Neural cell (in vitro differentiated cells): ENCODE measurements at regions not wholly inside any gene's neighbourhood (a gene's known extent, or its start where the extent isn't known, plus 50 kb on each side); places are given as distances from the start of the nearest gene placed in this dataset.

Experiments
- H2AFZ ChIP-seq: fragments of 200-600, 300-800 bp; sonication (generic), shearing (Covaris generic); 2 replicates; pipeline ENCODE4 v1.6.0; 2014; ENCODE audit warnings: low read depth, mild to moderate bottlenecking, antibody characterized with exemption, low read length, moderate library complexity
- H3F3A ChIP-seq: fragments of 200-600 bp; shearing (Covaris generic); 2 replicates; pipeline ENCODE4 v1.6.1; 2016; ENCODE audit warnings: mild to moderate bottlenecking, moderate library complexity, mixed read lengths, antibody characterized with exemption, low read length; ENCODE audit not compliant: insufficient read depth, poor library complexity, severe bottlenecking
- H3K27ac ChIP-seq: fragments of 200-600, 300-800 bp; sonication (generic), shearing (Covaris generic); 2 replicates; pipeline ENCODE4 v1.5.1; 2014; ENCODE audit warnings: mild to moderate bottlenecking, low read length, moderate library complexity
- H3K27me3 ChIP-seq: fragments of 300-800, 200-600 bp; sonication (generic), shearing (Covaris generic); 2 replicates; pipeline ENCODE4 v1.6.0; 2014; ENCODE audit warnings: mild to moderate bottlenecking, low read depth, low read length, moderate library complexity; ENCODE audit not compliant: insufficient read depth
- H3K36me3 ChIP-seq: fragments of 300-800, 200-600 bp; sonication (generic), shearing (Covaris generic); 2 replicates; pipeline ENCODE4 v1.5.1; 2014; ENCODE audit warnings: mild to moderate bottlenecking, antibody characterized with exemption, low read length, moderate library complexity; ENCODE audit not compliant: insufficient read depth
- H3K4me2 ChIP-seq: fragments of 300-800, 200-600 bp; sonication (generic), shearing (Covaris generic); 2 replicates; pipeline ENCODE4 v1.6.0; 2014; ENCODE audit warnings: mild to moderate bottlenecking, low read length
- H3K4me3 ChIP-seq: fragments of 300-800, 200-600 bp; sonication (generic), shearing (Covaris generic); 2 replicates; pipeline ENCODE4 v1.5.1; 2014; ENCODE audit warnings: mild to moderate bottlenecking, low read length, moderate library complexity
- H3K79me2 ChIP-seq: fragments of 200-600 bp; shearing (Covaris generic); replicated peaks from 2 replicates; pipeline ENCODE4 v1.6.0; 2014; ENCODE audit warnings: mild to moderate bottlenecking, low read length, moderate library complexity; ENCODE audit not compliant: insufficient read depth
- H3K9ac ChIP-seq: fragments of 300-800, 200-600 bp; sonication (generic), shearing (Covaris generic); 2 replicates; pipeline ENCODE4 v1.6.1; 2016; ENCODE audit warnings: mild to moderate bottlenecking, low read length, mixed read lengths
- H3K9me2 ChIP-seq: fragments of 200-600 bp; shearing (Covaris generic); 2 replicates; pipeline ENCODE4 v1.6.1; 2016; ENCODE audit warnings: mild to moderate bottlenecking, low read length, mixed read lengths; ENCODE audit not compliant: insufficient read depth
- H3K9me3 ChIP-seq: fragments of 200-600, 300-800 bp; sonication (generic), shearing (Covaris generic); 2 replicates; pipeline ENCODE4 v1.6.1; 2016; ENCODE audit warnings: mild to moderate bottlenecking, mixed run types, low read length, moderate library complexity, mixed read lengths
- H4K20me1 ChIP-seq: fragments of 200-600 bp; shearing (Covaris generic); 2 replicates; pipeline ENCODE4 v1.6.1; 2016; ENCODE audit warnings: mild to moderate bottlenecking, mixed run types; ENCODE audit not compliant: insufficient read depth
- EP300 ChIP-seq: fragments of 450-650 bp; conservative IDR thresholded peaks from 2 replicates; pipeline ENCODE4 v1.6.1; 2014; ENCODE audit warnings: antibody characterized with exemption, mild to moderate bottlenecking, moderate library complexity; ENCODE audit not compliant: poor library complexity, severe bottlenecking
- EZH2 ChIP-seq: fragments of 200-600, 300-800 bp; shearing (Covaris generic), sonication (generic); IDR thresholded peaks from 2 replicates; pipeline ENCODE4 v1.6.1; 2014; ENCODE audit warnings: antibody characterized with exemption, low read length, borderline replicate concordance, mild to moderate bottlenecking; ENCODE audit not compliant: insufficient read depth, poor library complexity, severe bottlenecking
- MXI1 ChIP-seq: fragments of 450-650 bp; conservative IDR thresholded peaks from 2 replicates; pipeline ENCODE4 v1.6.1; 2014; ENCODE audit warnings: antibody characterized with exemption, mild to moderate bottlenecking; ENCODE audit not compliant: poor library complexity, severe bottlenecking
- POLR2AphosphoS5 ChIP-seq: IDR thresholded peaks from 2 replicates; pipeline ENCODE4 v1.6.1; 2012
- RAD21 ChIP-seq: fragments of 450-650 bp; conservative IDR thresholded peaks from 2 replicates; pipeline ENCODE4 v1.6.1; 2014; ENCODE audit warnings: antibody characterized with exemption, mild to moderate bottlenecking, moderate library complexity
- SMC3 ChIP-seq: fragments of 450-650 bp; conservative IDR thresholded peaks from 2 replicates; pipeline ENCODE4 v1.6.1; 2014; ENCODE audit warnings: antibody characterized with exemption, mild to moderate bottlenecking, moderate library complexity; ENCODE audit not compliant: poor library complexity
- TAF1 ChIP-seq: IDR thresholded peaks from 2 replicates; pipeline ENCODE4 v1.6.1; 2012; ENCODE audit warnings: low read depth
- TF ChIP-seq, protein P1 (sequence below): fragments of 450-650 bp; IDR thresholded peaks from 2 replicates; pipeline ENCODE4 v1.5.1; 2014; ENCODE audit warnings: antibody characterized with exemption, mild to moderate bottlenecking, moderate library complexity; ENCODE audit not compliant: poor library complexity, severe bottlenecking
- TF ChIP-seq, protein P2 (sequence below): IDR thresholded peaks from 2 replicates; pipeline ENCODE4 v1.6.1; 2012; ENCODE audit warnings: borderline replicate concordance

DNA sequence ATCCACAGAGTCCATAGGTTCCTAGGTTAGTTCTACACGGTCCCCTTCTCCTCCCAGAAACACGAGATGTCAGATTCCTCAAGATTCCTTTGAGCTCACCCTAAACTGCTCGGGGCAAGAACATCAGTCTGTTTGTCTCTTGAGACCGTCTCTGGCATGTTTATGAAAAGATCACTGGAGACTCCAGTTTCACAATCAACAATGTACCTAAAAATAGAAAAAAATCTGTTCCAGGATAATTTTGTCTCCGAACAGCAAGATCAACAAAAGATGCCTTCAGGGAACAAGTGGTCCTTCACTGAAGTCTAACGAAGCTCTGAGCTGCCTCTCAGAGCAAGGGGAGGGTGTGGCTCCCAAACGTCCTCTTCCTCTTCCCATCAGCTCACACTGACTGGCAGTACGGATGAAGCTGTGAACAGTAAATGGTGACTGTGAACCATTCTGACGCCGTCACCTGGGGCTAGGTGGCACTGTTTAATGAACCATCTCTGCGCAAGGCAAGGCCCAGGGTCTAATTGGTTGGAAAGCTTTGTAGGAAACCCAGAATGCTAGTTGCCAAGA lies 156.2 kb upstream of the LYZL1 start:
- Histone ChIP-seq H3K27ac (no peak overlapping the region), H2AFZ (no peak overlapping the region), H3K4me3 (no peak overlapping the region), H3K9me3 (no peaks in the 10 kb centered on the region), H3F3A (no peaks in the 10 kb centered on the region), H4K20me1 (no peaks in the 10 kb centered on the region), H3K27me3 (no peaks in the 10 kb centered on the region), H3K79me2 (no peaks in the 10 kb centered on the region), H3K4me2 (no peak overlapping the region), H3K36me3 (no peaks in the 10 kb centered on the region), H3K9ac (no peak overlapping the region), H3K9me2 (no peaks in the 10 kb centered on the region)
- TF ChIP-seq TAF1 (no peak), POLR2AphosphoS5 (no peak), EP300 (no peak), EZH2 (no peak), MXI1 (no peak), SMC3 (no peak)
- TF ChIP-seq, protein P1, sequence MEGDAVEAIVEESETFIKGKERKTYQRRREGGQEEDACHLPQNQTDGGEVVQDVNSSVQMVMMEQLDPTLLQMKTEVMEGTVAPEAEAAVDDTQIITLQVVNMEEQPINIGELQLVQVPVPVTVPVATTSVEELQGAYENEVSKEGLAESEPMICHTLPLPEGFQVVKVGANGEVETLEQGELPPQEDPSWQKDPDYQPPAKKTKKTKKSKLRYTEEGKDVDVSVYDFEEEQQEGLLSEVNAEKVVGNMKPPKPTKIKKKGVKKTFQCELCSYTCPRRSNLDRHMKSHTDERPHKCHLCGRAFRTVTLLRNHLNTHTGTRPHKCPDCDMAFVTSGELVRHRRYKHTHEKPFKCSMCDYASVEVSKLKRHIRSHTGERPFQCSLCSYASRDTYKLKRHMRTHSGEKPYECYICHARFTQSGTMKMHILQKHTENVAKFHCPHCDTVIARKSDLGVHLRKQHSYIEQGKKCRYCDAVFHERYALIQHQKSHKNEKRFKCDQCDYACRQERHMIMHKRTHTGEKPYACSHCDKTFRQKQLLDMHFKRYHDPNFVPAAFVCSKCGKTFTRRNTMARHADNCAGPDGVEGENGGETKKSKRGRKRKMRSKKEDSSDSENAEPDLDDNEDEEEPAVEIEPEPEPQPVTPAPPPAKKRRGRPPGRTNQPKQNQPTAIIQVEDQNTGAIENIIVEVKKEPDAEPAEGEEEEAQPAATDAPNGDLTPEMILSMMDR: no peak
- TF ChIP-seq, protein P2, sequence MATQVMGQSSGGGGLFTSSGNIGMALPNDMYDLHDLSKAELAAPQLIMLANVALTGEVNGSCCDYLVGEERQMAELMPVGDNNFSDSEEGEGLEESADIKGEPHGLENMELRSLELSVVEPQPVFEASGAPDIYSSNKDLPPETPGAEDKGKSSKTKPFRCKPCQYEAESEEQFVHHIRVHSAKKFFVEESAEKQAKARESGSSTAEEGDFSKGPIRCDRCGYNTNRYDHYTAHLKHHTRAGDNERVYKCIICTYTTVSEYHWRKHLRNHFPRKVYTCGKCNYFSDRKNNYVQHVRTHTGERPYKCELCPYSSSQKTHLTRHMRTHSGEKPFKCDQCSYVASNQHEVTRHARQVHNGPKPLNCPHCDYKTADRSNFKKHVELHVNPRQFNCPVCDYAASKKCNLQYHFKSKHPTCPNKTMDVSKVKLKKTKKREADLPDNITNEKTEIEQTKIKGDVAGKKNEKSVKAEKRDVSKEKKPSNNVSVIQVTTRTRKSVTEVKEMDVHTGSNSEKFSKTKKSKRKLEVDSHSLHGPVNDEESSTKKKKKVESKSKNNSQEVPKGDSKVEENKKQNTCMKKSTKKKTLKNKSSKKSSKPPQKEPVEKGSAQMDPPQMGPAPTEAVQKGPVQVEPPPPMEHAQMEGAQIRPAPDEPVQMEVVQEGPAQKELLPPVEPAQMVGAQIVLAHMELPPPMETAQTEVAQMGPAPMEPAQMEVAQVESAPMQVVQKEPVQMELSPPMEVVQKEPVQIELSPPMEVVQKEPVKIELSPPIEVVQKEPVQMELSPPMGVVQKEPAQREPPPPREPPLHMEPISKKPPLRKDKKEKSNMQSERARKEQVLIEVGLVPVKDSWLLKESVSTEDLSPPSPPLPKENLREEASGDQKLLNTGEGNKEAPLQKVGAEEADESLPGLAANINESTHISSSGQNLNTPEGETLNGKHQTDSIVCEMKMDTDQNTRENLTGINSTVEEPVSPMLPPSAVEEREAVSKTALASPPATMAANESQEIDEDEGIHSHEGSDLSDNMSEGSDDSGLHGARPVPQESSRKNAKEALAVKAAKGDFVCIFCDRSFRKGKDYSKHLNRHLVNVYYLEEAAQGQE: no peak

DNA sequence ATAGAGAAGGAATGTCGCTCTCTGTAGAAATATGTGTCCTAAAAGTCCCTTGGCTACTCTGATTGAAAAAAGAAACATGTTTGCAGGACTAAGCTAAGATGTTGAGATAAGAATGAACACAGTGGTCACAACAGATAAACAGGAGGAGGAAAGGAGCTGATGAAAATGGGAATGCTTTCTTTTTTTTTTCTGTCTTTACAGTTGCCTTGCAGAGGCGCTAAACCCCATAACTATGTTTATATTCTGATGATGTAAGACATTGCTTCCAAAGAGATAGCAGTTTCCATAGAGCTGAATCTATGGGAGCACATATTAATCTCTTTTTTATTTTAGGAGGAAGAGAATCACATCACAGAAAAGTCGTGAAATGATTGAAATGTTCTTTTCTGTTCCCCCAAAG lies 153.5 kb upstream of the LYZL1 start:
- no peak overlapping the region for H2AFZ ChIP-seq
- no peaks in the 10 kb centered on the region for H3K9me3 ChIP-seq
- no peak overlapping the region for H3K4me2 ChIP-seq
- H3K79me2 ChIP-seq: no peaks in the 10 kb centered on the region
- TF ChIP-seq, protein P2: no peak
- TF ChIP-seq, protein P1: no peak
- TF ChIP-seq RAD21: no peak
- no peak for TF ChIP-seq TAF1
- TF ChIP-seq EZH2: no peak
- TF ChIP-seq MXI1: no peak
- no peak for TF ChIP-seq SMC3
- TF ChIP-seq EP300: no peak
- TF ChIP-seq POLR2AphosphoS5: no peak
- no peak overlapping the region for H3K27ac ChIP-seq
- no peaks in the 10 kb centered on the region for H3K27me3 ChIP-seq
- no peaks in the 10 kb centered on the region for H3F3A ChIP-seq
- no peak overlapping the region for H3K4me3 ChIP-seq
- no peak overlapping the region for H3K9ac ChIP-seq
- no peaks in the 10 kb centered on the region for H3K36me3 ChIP-seq
- no peaks in the 10 kb centered on the region for H4K20me1 ChIP-seq
- no peaks in the 10 kb centered on the region for H3K9me2 ChIP-seq
